Activated naive CD4-positive, alpha-beta T cell treated with anti-CD3 and anti-CD28 coated beads, Interleukin-2, amount 10 ng/mL, durations not matched to agents 7 days and 5 days (primary cell): ENCODE measurements at regions not wholly inside any gene's neighbourhood (a gene's known extent, or its start where the extent isn't known, plus 50 kb on each side); places are given as distances from the start of the nearest gene placed in this dataset.

ENCODE experiments used
- CTCF ChIA-PET: fragments of 350-600 bp; sonication (Branson Sonifier 250); formaldehyde crosslinking; loops from one replicate; lab custom pipeline; 2021; ENCODE audit warnings: antibody characterized with exemption; lab: Charles Lee
- DNase-seq: peaks from one replicate; pipeline ENCODE4 v3.0.0-alpha.2; 2020
- H3K27ac Mint-ChIP-seq: one replicate; pipeline ENCODE4 v1.8.0; 2021; ENCODE audit warnings: mild to moderate bottlenecking, moderate library complexity, mixed read lengths
- H3K27me3 Mint-ChIP-seq: one replicate; pipeline ENCODE4 v1.8.0; 2021; ENCODE audit warnings: mild to moderate bottlenecking, mixed read lengths
- H3K36me3 Mint-ChIP-seq: one replicate; pipeline ENCODE4 v1.8.0; 2021; ENCODE audit warnings: mixed read lengths
- H3K4me1 Mint-ChIP-seq: one replicate; pipeline ENCODE4 v1.8.0; 2021; ENCODE audit warnings: mixed read lengths
- H3K4me3 Mint-ChIP-seq: one replicate; pipeline ENCODE4 v1.8.0; 2021; ENCODE audit warnings: mild to moderate bottlenecking, moderate library complexity, mixed read lengths
- H3K9me3 Mint-ChIP-seq: one replicate; pipeline ENCODE4 v1.8.0; 2021; ENCODE audit warnings: mixed read lengths

DNA sequence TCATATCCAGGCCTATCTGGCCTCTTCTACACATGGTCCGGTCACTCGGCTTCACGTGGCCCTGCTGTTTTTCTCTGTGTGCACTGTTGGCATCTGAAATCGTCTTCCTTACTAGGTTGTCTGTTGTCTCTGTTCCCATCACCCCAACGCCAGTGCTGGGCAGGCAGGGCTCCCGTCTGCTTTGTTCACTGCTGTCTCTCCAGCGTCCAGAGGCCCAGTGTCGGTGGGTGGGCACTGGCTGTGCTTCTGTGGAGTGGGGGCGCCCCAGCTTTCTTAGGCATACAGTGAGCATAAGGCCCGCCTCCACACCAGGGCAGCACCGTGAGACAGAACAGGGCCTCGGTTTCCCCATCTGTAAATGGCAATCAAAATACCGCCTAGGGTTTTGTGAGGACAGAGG is 153.1 kb downstream of the BCL11B start:
- DNase-seq: no peak
- no peak overlapping the region for H3K4me3 Mint-ChIP-seq
- CTCF ChIA-PET: interaction anchor here (0.5 kb wide), 1 partner anchor 34 kb away, joined by 3 read pairs; no protein-coding TSS in a partner anchor
- H3K27me3 Mint-ChIP-seq: peaks cover 36% of the 10 kb centered on the region
- H3K4me1 Mint-ChIP-seq: peaks cover 9% of the 10 kb centered on the region
- no peaks in the 10 kb centered on the region for H3K36me3 Mint-ChIP-seq
- H3K27ac Mint-ChIP-seq: no peak overlapping the region
- H3K9me3 Mint-ChIP-seq: no peaks in the 10 kb centered on the region
